AG04450 (cell line): ENCODE measurements at regions not wholly inside any gene's neighbourhood (a gene's known extent, or its start where the extent isn't known, plus 50 kb on each side); places are given as distances from the start of the nearest gene placed in this dataset.
"Not testable (repeated sequence)": the region's sequence is repeated elsewhere in the genome, so short reads cannot be mapped to it uniquely, and the experiment has no call there.

Source experiments
- CTCF ChIA-PET: fragments of 300-600, 350-600 bp; formaldehyde crosslinking; extraction: SDS; loops from one replicate; lab custom pipeline; 2022; ENCODE audit warnings: antibody characterized with exemption, inconsistent platforms; lab: Charles Lee
- POLR2A ChIA-PET: fragments of 350-600 bp; formaldehyde crosslinking; extraction: SDS; loops from one replicate; lab custom pipeline; 2021; ENCODE audit warnings: antibody characterized with exemption, inconsistent platforms; lab: Yijun Ruan, JAX
- DNase-seq: peaks from one replicate; pipeline ENCODE4 v3.0.0-alpha.2; 2011; ENCODE audit warnings: low read depth, low spot score
- H3K27ac ChIP-seq: one replicate; pipeline ENCODE4 v1.5.1; 2012; ENCODE audit warnings: low read depth, low read length, control low read depth
- H3K27me3 ChIP-seq: one replicate; pipeline ENCODE4 v1.6.0; 2012; ENCODE audit warnings: low read length; ENCODE audit not compliant: control insufficient read depth, insufficient read depth
- H3K4me3 ChIP-seq: 2 replicates; pipeline ENCODE4 v1.5.1; 2011; ENCODE audit warnings: mild to moderate bottlenecking, low read depth, low read length, control low read depth
- H3K9me3 ChIP-seq: 2 replicates; pipeline ENCODE4 v1.5.1; 2012; ENCODE audit warnings: low read length; ENCODE audit not compliant: control insufficient read depth, insufficient read depth
- CTCF ChIP-seq: IDR thresholded peaks from 2 replicates; pipeline ENCODE4 v1.5.1; 2011; ENCODE audit warnings: low read depth, low read length, control low read depth, inconsistent platforms

- POLR2A ChIA-PET: interaction anchor here (1.0 kb wide), 1 partner anchor 199 kb away, joined by 3 read pairs; the partner anchor contains the start of gene MGAT5B
- H3K27me3 ChIP-seq: peaks cover 26% of the 10 kb centered on the region
- DNase-seq: peak; percentile 18
- H3K4me3 ChIP-seq, H3K9me3 ChIP-seq, H3K27ac ChIP-seq: not testable (repeated sequence)
- CTCF ChIA-PET: interaction anchor here (0.6 to 6.5 kb wide), 15 partner anchors 9 to 557 kb away, joined by 3 to 43 read pairs (median 4); partner anchors contain the start of gene MGAT5B
- peak; percentile 93 for TF ChIP-seq CTCF
Observed at GRCh38 chr17:77066726-77067409, 73.9 kb upstream of the SEC14L1 start.

- TF ChIP-seq CTCF: no peak
- H3K27me3 ChIP-seq: peaks cover 38% of the 10 kb centered on the region
- H3K27ac ChIP-seq: no peak overlapping the region
- CTCF ChIA-PET: interaction anchor here (0.7 to 6.5 kb wide), 5 partner anchors 13 to 253 kb away, joined by 3 to 43 read pairs (median 5); partner anchors contain the start of gene MGAT5B
- POLR2A ChIA-PET: no interaction called here
- H3K4me3 ChIP-seq: no peak overlapping the region
- DNase-seq: no peak
- no peaks in the 10 kb centered on the region for H3K9me3 ChIP-seq
Observed at GRCh38 chr17:77068915-77069314, 71.9 kb upstream of the SEC14L1 start.

- Histone ChIP-seq H3K27ac (no peak overlapping the region), H3K4me3 (no peak overlapping the region), H3K9me3 (no peaks in the 10 kb centered on the region), H3K27me3 (peaks cover 44% of the 10 kb centered on the region)
- ChIA-PET POLR2A (interaction anchor here (0.7 kb wide), 1 partner anchor 208 kb away, joined by 6 read pairs; no protein-coding TSS in a partner anchor), CTCF (interaction anchor here (1.0 to 1.8 kb wide), 4 partner anchors 14 to 254 kb away, joined by 3 to 7 read pairs (median 4); no protein-coding TSS in a partner anchor)
- no peak for TF ChIP-seq CTCF
- DNase-seq: no peak
Observed at GRCh38 chr17:77070888-77071279, 69.9 kb upstream of the SEC14L1 start.

- no peak for TF ChIP-seq CTCF
- POLR2A ChIA-PET: no interaction called here
- CTCF ChIA-PET: interaction anchor here (0.9 to 1.8 kb wide), 2 partner anchors 16 to 205 kb away, joined by 3 to 4 read pairs; no protein-coding TSS in a partner anchor
- DNase-seq: no peak
- Histone ChIP-seq H3K27me3 (peaks cover 41% of the 10 kb centered on the region), H3K9me3 (no peaks in the 10 kb centered on the region), H3K27ac (no peak overlapping the region), H3K4me3 (no peak overlapping the region)
Observed at GRCh38 chr17:77071925-77072490, 68.8 kb upstream of the SEC14L1 start.

GRCh38 chr17:77072670-77073069 lies 68.1 kb upstream of the SEC14L1 start:
- no peak overlapping the region for H3K4me3 ChIP-seq
- no peak overlapping the region for H3K27ac ChIP-seq
- H3K9me3 ChIP-seq: no peaks in the 10 kb centered on the region
- no peak for TF ChIP-seq CTCF
- ChIA-PET POLR2A (interaction anchor here (0.6 kb wide), 1 partner anchor 15 kb away, joined by 4 read pairs; no protein-coding TSS in a partner anchor), CTCF (interaction anchor here (0.9 to 1.8 kb wide), 2 partner anchors 16 to 205 kb away, joined by 3 to 4 read pairs; no protein-coding TSS in a partner anchor)
- DNase-seq: no peak
- H3K27me3 ChIP-seq: peaks cover 39% of the 10 kb centered on the region
